K562 (cell line): ENCODE measurements at regions not wholly inside any gene's neighbourhood (a gene's known extent, or its start where the extent isn't known, plus 50 kb on each side); places are given as distances from the start of the nearest gene placed in this dataset.

Experiments
- NFIC ChIP-seq: fragments of 450-650 bp; IDR thresholded peaks from 2 replicates; pipeline ENCODE4 v1.6.1; 2017; ENCODE audit warnings: mild to moderate bottlenecking, inconsistent platforms
- NR1H2 ChIP-seq: sonication (generic); formaldehyde crosslinking; IDR thresholded peaks from 2 replicates; pipeline ENCODE4 v1.4.0; 2020; ENCODE audit warnings: mild to moderate bottlenecking, missing genetic modification reagents
- TF ChIP-seq, protein P1 (sequence below): fragments of 450-650 bp; formaldehyde crosslinking; IDR thresholded peaks from 2 replicates; pipeline ENCODE4 v1.4.0; 2020; ENCODE audit warnings: mild to moderate bottlenecking, moderate library complexity
- TF ChIP-seq, protein P2 (sequence below): sonication (generic); formaldehyde crosslinking; IDR thresholded peaks from 2 replicates; pipeline ENCODE4 v1.8.1; 2023; ENCODE audit warnings: mild to moderate bottlenecking, missing genetic modification reagents
- TF ChIP-seq, protein P3 (sequence below): sonication (generic); IDR thresholded peaks from 2 replicates; pipeline ENCODE4 v1.6.1; 2016

DNA sequence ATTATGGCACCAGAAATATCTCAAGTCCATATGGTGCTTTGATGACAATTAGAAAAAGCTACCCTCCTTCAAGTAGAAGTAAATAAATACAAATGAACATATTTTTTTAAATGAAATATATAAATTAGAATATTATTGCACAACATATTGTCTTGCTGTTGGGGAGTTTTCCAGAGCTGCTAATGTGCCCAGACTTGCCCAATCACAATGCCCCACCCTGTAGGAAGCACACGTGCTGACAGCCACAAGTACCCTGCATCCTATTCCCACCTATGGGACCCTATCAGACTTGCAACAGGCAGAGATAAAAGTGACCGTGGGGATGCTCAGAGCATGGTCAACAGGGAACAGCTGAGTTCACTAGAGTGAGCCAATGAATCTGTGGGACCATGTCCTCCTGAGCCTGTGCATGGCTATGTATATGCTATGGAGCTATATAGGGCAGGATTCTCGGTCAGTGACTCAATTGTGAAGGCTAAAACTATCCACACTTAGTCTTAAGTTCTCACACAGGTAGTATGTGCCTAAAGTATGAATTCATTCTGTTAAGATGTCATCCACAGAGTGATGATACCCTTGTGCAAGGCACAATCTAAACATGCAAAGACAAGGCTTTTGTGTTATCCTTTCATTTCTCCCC, 336.0 kb downstream of the HGF start:
- TF ChIP-seq, protein P1, sequence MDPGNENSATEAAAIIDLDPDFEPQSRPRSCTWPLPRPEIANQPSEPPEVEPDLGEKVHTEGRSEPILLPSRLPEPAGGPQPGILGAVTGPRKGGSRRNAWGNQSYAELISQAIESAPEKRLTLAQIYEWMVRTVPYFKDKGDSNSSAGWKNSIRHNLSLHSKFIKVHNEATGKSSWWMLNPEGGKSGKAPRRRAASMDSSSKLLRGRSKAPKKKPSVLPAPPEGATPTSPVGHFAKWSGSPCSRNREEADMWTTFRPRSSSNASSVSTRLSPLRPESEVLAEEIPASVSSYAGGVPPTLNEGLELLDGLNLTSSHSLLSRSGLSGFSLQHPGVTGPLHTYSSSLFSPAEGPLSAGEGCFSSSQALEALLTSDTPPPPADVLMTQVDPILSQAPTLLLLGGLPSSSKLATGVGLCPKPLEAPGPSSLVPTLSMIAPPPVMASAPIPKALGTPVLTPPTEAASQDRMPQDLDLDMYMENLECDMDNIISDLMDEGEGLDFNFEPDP: no peak
- TF ChIP-seq, protein P2, sequence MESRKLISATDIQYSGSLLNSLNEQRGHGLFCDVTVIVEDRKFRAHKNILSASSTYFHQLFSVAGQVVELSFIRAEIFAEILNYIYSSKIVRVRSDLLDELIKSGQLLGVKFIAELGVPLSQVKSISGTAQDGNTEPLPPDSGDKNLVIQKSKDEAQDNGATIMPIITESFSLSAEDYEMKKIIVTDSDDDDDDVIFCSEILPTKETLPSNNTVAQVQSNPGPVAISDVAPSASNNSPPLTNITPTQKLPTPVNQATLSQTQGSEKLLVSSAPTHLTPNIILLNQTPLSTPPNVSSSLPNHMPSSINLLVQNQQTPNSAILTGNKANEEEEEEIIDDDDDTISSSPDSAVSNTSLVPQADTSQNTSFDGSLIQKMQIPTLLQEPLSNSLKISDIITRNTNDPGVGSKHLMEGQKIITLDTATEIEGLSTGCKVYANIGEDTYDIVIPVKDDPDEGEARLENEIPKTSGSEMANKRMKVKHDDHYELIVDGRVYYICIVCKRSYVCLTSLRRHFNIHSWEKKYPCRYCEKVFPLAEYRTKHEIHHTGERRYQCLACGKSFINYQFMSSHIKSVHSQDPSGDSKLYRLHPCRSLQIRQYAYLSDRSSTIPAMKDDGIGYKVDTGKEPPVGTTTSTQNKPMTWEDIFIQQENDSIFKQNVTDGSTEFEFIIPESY (CRISPR knock-in tag): no peak
- TF ChIP-seq NR1H2 (no peak), NFIC (no peak)
- TF ChIP-seq, protein P3, sequence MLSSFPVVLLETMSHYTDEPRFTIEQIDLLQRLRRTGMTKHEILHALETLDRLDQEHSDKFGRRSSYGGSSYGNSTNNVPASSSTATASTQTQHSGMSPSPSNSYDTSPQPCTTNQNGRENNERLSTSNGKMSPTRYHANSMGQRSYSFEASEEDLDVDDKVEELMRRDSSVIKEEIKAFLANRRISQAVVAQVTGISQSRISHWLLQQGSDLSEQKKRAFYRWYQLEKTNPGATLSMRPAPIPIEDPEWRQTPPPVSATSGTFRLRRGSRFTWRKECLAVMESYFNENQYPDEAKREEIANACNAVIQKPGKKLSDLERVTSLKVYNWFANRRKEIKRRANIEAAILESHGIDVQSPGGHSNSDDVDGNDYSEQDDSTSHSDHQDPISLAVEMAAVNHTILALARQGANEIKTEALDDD: no peak
